ENCODE measurements at regions not wholly inside any gene's neighbourhood (a gene's known extent, or its start where the extent isn't known, plus 50 kb on each side); places are given as distances from the start of the nearest gene placed in this dataset.
"Not testable (repeated sequence)": the region's sequence is repeated elsewhere in the genome, so short reads cannot be mapped to it uniquely, and the experiment has no call there.

GRCh38 chr20:11676630-11677287 lies 240.9 kb upstream of the BTBD3 start:
- DNase-seq (ENCODE audit: low read depth, low spot score): peak; percentile 9

GRCh38 chr20:11677428-11677827 lies 240.3 kb upstream of the BTBD3 start:
- no peak for DNase-seq (ENCODE audit: low read depth, low spot score)

GRCh38 chr20:11677836-11678235 lies 239.9 kb upstream of the BTBD3 start:
- DNase-seq (ENCODE audit: low read depth, low spot score): no peak

GRCh38 chr20:11682285-11682684 lies 235.4 kb upstream of the BTBD3 start:
- no peak for DNase-seq (ENCODE audit: low read depth, low spot score)

- no peak for DNase-seq (ENCODE audit: low read depth, low spot score)
Measured at GRCh38 chr20:11686195-11686594, 231.5 kb upstream of the BTBD3 start.

- no peak for DNase-seq (ENCODE audit: low read depth, low spot score)
Measured at GRCh38 chr20:11686820-11687543, 230.7 kb upstream of the BTBD3 start.

- DNase-seq (ENCODE audit: low read depth, low spot score): no peak
Measured at GRCh38 chr20:11687546-11688292, 230.0 kb upstream of the BTBD3 start.

GRCh38 chr20:11689262-11689661 lies 228.4 kb upstream of the BTBD3 start:
- DNase-seq (ENCODE audit: low read depth, low spot score): no peak

GRCh38 chr20:11691766-11692165 lies 225.9 kb upstream of the BTBD3 start:
- DNase-seq (ENCODE audit: low read depth, low spot score): no peak

GRCh38 chr20:11692567-11692966 lies 225.1 kb upstream of the BTBD3 start:
- DNase-seq (ENCODE audit: low read depth, low spot score): no peak

- DNase-seq (ENCODE audit: low read depth, low spot score): no peak
Measured at GRCh38 chr20:11694467-11694866, 223.2 kb upstream of the BTBD3 start.

- no peak for DNase-seq (ENCODE audit: low read depth, low spot score)
Measured at GRCh38 chr20:11697055-11697454, 220.6 kb upstream of the BTBD3 start.

- DNase-seq (ENCODE audit: low read depth, low spot score): no peak
Measured at GRCh38 chr20:11697646-11698045, 220.0 kb upstream of the BTBD3 start.

GRCh38 chr20:11698124-11698523 lies 219.6 kb upstream of the BTBD3 start:
- no peak for DNase-seq (ENCODE audit: low read depth, low spot score)

- no peak for DNase-seq (ENCODE audit: low read depth, low spot score)
Measured at GRCh38 chr20:11700831-11701230, 216.9 kb upstream of the BTBD3 start.

GRCh38 chr20:11702721-11703518 lies 214.8 kb upstream of the BTBD3 start:
- DNase-seq (ENCODE audit: low read depth, low spot score): no peak

- no peak for DNase-seq (ENCODE audit: low read depth, low spot score)
Measured at GRCh38 chr20:11705512-11705911, 212.2 kb upstream of the BTBD3 start.

- DNase-seq (ENCODE audit: low read depth, low spot score): not testable (repeated sequence)
Measured at GRCh38 chr20:11708223-11708622, 209.5 kb upstream of the BTBD3 start.

GRCh38 chr20:11711214-11711613 lies 206.5 kb upstream of the BTBD3 start:
- no peak for DNase-seq (ENCODE audit: low read depth, low spot score)

GRCh38 chr20:11712639-11713160 lies 205.0 kb upstream of the BTBD3 start:
- DNase-seq (ENCODE audit: low read depth, low spot score): no peak

- no peak for DNase-seq (ENCODE audit: low read depth, low spot score)
Measured at GRCh38 chr20:11714886-11715285, 202.8 kb upstream of the BTBD3 start.

All from smooth muscle cell of the brain vasculature (primary cell).